B cell (primary cell): ENCODE measurements at regions not wholly inside any gene's neighbourhood (a gene's known extent, or its start where the extent isn't known, plus 50 kb on each side); places are given as distances from the start of the nearest gene placed in this dataset.

Experiments
- ATAC-seq: fragments of 200-7000 bp; cut with Tn5 transposase; one replicate; pipeline ENCODE4 v1.10.0; 2021; ENCODE audit warnings: low read depth, mild to moderate bottlenecking, moderate number of reproducible peaks, moderate library complexity
- CTCF ChIA-PET: fragments of 350-600 bp; sonication (Branson Sonifier 250); formaldehyde crosslinking; loops from one replicate; lab custom pipeline; 2021; ENCODE audit warnings: antibody characterized with exemption, inconsistent platforms; lab: Charles Lee
- POLR2A ChIA-PET: fragments of 350-600 bp; sonication (Branson Sonifier 250); formaldehyde crosslinking; loops from one replicate; lab custom pipeline; 2021; ENCODE audit warnings: antibody characterized with exemption; lab: Charles Lee
- DNase-seq: peaks from one replicate; pipeline ENCODE4 v3.0.0; 2013
- H2AFZ ChIP-seq: 2 replicates; pipeline ENCODE4 v1.6.1; 2012; ENCODE audit warnings: mild to moderate bottlenecking, low read depth, low read length; ENCODE audit not compliant: insufficient read depth, poor library complexity, severe bottlenecking
- H3K27ac ChIP-seq, 2 donors: 1 replicate in 1 of 2; 2 replicates in 1 of 2; pipeline ENCODE4 v1.5.1; 2012 to 2013; ENCODE audit warnings: low read length in 2 of 2, mild to moderate bottlenecking in 2 of 2, moderate library complexity in 1 of 2
- H3K27me3 ChIP-seq, 4 experiments: fragments of 200-600 bp in 1 of 4; sonication (generic) in 1 of 4; replicated peaks in 1 of 4; 1 replicate in 2 of 4; 2 replicates in 2 of 4; pipeline versions ENCODE4 v1.6.1 to v1.7.0; 2013 to 2016; ENCODE audit warnings: low read length in 3 of 4, mild to moderate bottlenecking in 2 of 4, mixed read lengths in 1 of 4, moderate library complexity in 1 of 4; ENCODE audit not compliant: insufficient read depth in 4 of 4, control insufficient read depth in 3 of 4; ENCODE audit errors: control extremely low read depth in 1 of 4
- H3K36me3 ChIP-seq, 2 experiments: replicated peaks in 1 of 2; 1 replicate in 1 of 2; 2 replicates in 1 of 2; pipeline versions ENCODE4 v1.6.1 to v1.7.1; 2013; ENCODE audit warnings: low read length in 1 of 2; ENCODE audit not compliant: insufficient read depth in 2 of 2, control insufficient read depth in 1 of 2; ENCODE audit errors: control extremely low read depth in 1 of 2, extremely low read depth in 1 of 2
- H3K4me1 ChIP-seq, 2 donors: fragments of 200-600 bp in 1 of 2; sonication (generic) in 1 of 2; 1 replicate in 1 of 2; 2 replicates in 1 of 2; pipeline versions ENCODE4 v1.5.1 to v1.6.1; 2013 to 2017; ENCODE audit warnings: low read length in 2 of 2; ENCODE audit not compliant: control insufficient read depth in 2 of 2, insufficient read depth in 2 of 2
- H3K4me2 ChIP-seq: replicated peaks from 2 replicates; pipeline ENCODE3; 2012; ENCODE audit warnings: mild to moderate bottlenecking, low read depth, low read length; ENCODE audit not compliant: poor library complexity, severe bottlenecking
- H3K4me3 ChIP-seq, 5 experiments: fragments of 200-600 bp in 1 of 5; sonication (generic) in 1 of 5; 1 replicate in 3 of 5; 2 replicates in 2 of 5; pipeline versions ENCODE4 v1.5.1 to v1.7.0; 2011 to 2016; ENCODE audit warnings: low read length in 4 of 5, mild to moderate bottlenecking in 4 of 5, low read depth in 2 of 5, control low read depth in 1 of 5, moderate library complexity in 1 of 5; ENCODE audit not compliant: insufficient read depth in 1 of 5; ENCODE audit errors: control extremely low read depth in 1 of 5, extremely low read depth in 1 of 5
- H3K79me2 ChIP-seq: fragments of 200-600 bp; sonication (generic); one replicate; pipeline ENCODE4 v1.6.0; 2016; ENCODE audit warnings: low read length; ENCODE audit not compliant: control insufficient read depth, insufficient read depth
- H3K9ac ChIP-seq: fragments of 200-600 bp; sonication (generic); 2 replicates; pipeline ENCODE4 v1.6.1; 2017; ENCODE audit warnings: mild to moderate bottlenecking, low read length, moderate library complexity
- H3K9me3 ChIP-seq, 3 donors: one replicate each; pipeline versions ENCODE4 v1.6.1 to v1.7.1; 2013; ENCODE audit warnings: low read length in 2 of 3; ENCODE audit not compliant: control insufficient read depth in 2 of 3, insufficient read depth in 1 of 3; ENCODE audit errors: control extremely low read depth in 1 of 3
- H4K20me1 ChIP-seq: 2 replicates; pipeline ENCODE4 v1.6.0; 2012; ENCODE audit warnings: mild to moderate bottlenecking, low read length; ENCODE audit not compliant: insufficient read depth, control insufficient read depth, poor library complexity, severe bottlenecking
- H3K27ac Mint-ChIP-seq: one replicate; pipeline ENCODE4 v1.8.0; 2021; ENCODE audit warnings: mixed read lengths
- H3K27me3 Mint-ChIP-seq: one replicate; pipeline ENCODE4 v1.8.0; 2021; ENCODE audit warnings: mixed read lengths
- H3K4me1 Mint-ChIP-seq: one replicate; pipeline ENCODE4 v1.8.0; 2021; ENCODE audit warnings: mixed read lengths
- H3K4me3 Mint-ChIP-seq: one replicate; pipeline ENCODE4 v1.8.0; 2021; ENCODE audit warnings: mixed read lengths
- H3K9me3 Mint-ChIP-seq: one replicate; pipeline ENCODE4 v1.8.0; 2022; ENCODE audit warnings: mixed read lengths; ENCODE audit not compliant: insufficient read depth
- EZH2 ChIP-seq: IDR thresholded peaks from 2 replicates; pipeline ENCODE4 v1.6.1; 2012; ENCODE audit warnings: borderline replicate concordance, low read depth, mild to moderate bottlenecking, moderate library complexity, low read length; ENCODE audit not compliant: insufficient read depth, poor library complexity, severe bottlenecking
- WGBS: methylation state at CpG from one replicate; pipeline ENCODE4 v1.1.5; 2013; ENCODE audit warnings: missing lambda C conversion rate; ENCODE audit not compliant: insufficient coverage; 5-methylcytosine and 5-hydroxymethylcytosine counted together
- intact Hi-C: fragments of 100-400 bp; cut with micrococcal nuclease; formaldehyde crosslinking; loops from one replicate; pipeline ENCODE4 v1.10.0; 2022
- TF ChIP-seq, protein P1 (sequence below): fragments of 200-600 bp; IDR thresholded peaks from one replicate; pipeline ENCODE4 v1.8.0; 2022; ENCODE audit warnings: antibody characterized with exemption, mild to moderate bottlenecking

- intact Hi-C loops: no loop called here
- POLR2A ChIA-PET: no interaction called here
- no peaks in the 10 kb centered on the region for H3K4me1 Mint-ChIP-seq
Observed at GRCh38 chr7:12137283-12137682, 73.8 kb upstream of the TMEM106B start.

DNA sequence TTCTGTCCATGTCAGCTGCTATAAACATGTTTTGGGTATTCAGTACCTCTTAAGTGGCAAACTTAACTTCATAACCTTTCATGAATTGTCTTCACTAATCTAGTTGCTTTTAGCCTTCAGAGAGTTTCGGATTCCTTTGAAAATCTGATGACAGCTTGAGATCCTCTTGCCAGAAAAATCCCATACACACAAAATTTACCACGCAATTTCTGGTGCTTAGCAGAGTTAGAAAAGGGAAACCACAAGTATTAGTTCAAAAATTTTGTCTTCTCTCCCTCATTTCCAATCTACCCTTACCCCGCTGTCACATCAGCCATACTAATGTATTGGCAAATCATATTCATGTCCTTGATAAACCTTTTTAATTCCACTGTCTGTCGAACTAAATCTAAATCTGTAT, 72.7 kb upstream of the TMEM106B start:
- POLR2A ChIA-PET: no interaction called here
- H3K27ac Mint-ChIP-seq: no peak overlapping the region

More at GRCh38 chr7:12137283-12137682, 73.8 kb upstream of the TMEM106B start:
- no peaks in the 10 kb centered on the region for H3K27me3 Mint-ChIP-seq
- Histone ChIP-seq H3K4me1 (no peaks in the 10 kb centered on the region), H4K20me1 (no peaks in the 10 kb centered on the region), H3K79me2 (no peaks in the 10 kb centered on the region), H3K9me3 (no peaks in the 10 kb centered on the region), H3K9ac (no peak overlapping the region), H3K27ac (no peak overlapping the region), H3K27me3 (peaks cover 0 to 7% (median 0%) of the 10 kb centered on the region in 4 experiments), H3K36me3 (no peaks in the 10 kb centered on the region), H3K4me2 (no peak overlapping the region), H2AFZ (no peak overlapping the region), H3K4me3 (no peak overlapping the region)
- no peak for TF ChIP-seq EZH2
- TF ChIP-seq, protein P1, sequence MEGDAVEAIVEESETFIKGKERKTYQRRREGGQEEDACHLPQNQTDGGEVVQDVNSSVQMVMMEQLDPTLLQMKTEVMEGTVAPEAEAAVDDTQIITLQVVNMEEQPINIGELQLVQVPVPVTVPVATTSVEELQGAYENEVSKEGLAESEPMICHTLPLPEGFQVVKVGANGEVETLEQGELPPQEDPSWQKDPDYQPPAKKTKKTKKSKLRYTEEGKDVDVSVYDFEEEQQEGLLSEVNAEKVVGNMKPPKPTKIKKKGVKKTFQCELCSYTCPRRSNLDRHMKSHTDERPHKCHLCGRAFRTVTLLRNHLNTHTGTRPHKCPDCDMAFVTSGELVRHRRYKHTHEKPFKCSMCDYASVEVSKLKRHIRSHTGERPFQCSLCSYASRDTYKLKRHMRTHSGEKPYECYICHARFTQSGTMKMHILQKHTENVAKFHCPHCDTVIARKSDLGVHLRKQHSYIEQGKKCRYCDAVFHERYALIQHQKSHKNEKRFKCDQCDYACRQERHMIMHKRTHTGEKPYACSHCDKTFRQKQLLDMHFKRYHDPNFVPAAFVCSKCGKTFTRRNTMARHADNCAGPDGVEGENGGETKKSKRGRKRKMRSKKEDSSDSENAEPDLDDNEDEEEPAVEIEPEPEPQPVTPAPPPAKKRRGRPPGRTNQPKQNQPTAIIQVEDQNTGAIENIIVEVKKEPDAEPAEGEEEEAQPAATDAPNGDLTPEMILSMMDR: no peak
- no peak overlapping the region for H3K4me3 Mint-ChIP-seq
- H3K27ac Mint-ChIP-seq: no peak overlapping the region
- ATAC-seq: no peak
- WGBS: no CpG with 5 or more reads among the region's 1 CpG
- no peak for DNase-seq
- H3K9me3 Mint-ChIP-seq: peaks cover 3% of the 10 kb centered on the region
- CTCF ChIA-PET: no interaction called here

More for the DNA sequence above, 72.7 kb upstream of the TMEM106B start:
- Histone ChIP-seq H3K9ac (no peak overlapping the region), H3K27ac (no peak overlapping the region), H3K36me3 (no peaks in the 10 kb centered on the region), H3K27me3 (peaks cover 0 to 7% (median 0%) of the 10 kb centered on the region in 4 experiments), H2AFZ (no peak overlapping the region), H3K9me3 (no peaks in the 10 kb centered on the region), H3K4me1 (no peaks in the 10 kb centered on the region), H3K4me2 (no peak overlapping the region), H3K4me3 (no peak overlapping the region), H3K79me2 (no peaks in the 10 kb centered on the region), H4K20me1 (no peaks in the 10 kb centered on the region)
- WGBS: 77% methylated on average over 3 of the region's 4 CpGs
- CTCF ChIA-PET: no interaction called here
- DNase-seq (no peak), ATAC-seq (no peak)
- Mint-ChIP-seq H3K4me1 (no peaks in the 10 kb centered on the region), H3K4me3 (no peak overlapping the region), H3K9me3 (peaks cover 2% of the 10 kb centered on the region), H3K27me3 (no peaks in the 10 kb centered on the region)
- intact Hi-C loops: no loop called here
- TF ChIP-seq, protein P1: no peak
- TF ChIP-seq EZH2: no peak
